Activated CD8-positive, alpha-beta memory T cell treated with anti-CD3 and anti-CD28 coated beads, Interleukin-2, amount 50 U/mL, for 48 hours (primary cell): ENCODE measurements at regions not wholly inside any gene's neighbourhood (a gene's known extent, or its start where the extent isn't known, plus 50 kb on each side); places are given as distances from the start of the nearest gene placed in this dataset.

ENCODE experiments used
- DNase-seq: peaks from one replicate; pipeline ENCODE4 v3.0.0-alpha.2; 2020

DNA sequence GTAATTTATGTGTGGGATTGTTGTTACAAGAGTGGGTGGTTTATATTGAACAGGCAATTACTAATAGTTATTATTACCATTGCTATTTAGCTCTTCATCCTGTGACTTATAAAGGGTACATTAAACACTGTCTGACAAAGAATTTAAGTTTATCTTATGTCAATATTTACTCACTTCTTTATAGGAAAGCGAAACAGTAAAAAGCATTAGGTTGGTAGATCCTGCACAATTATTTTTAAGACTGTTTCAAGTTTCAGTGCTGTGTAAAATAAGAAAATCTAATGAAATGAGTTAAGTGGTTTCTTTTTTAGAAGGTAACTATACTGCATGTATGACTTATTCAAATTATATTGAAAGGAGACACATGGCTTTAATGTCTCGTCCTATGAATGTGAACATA is 135.8 kb upstream of the MAP3K7 start:
- DNase-seq = no peak

DNA sequence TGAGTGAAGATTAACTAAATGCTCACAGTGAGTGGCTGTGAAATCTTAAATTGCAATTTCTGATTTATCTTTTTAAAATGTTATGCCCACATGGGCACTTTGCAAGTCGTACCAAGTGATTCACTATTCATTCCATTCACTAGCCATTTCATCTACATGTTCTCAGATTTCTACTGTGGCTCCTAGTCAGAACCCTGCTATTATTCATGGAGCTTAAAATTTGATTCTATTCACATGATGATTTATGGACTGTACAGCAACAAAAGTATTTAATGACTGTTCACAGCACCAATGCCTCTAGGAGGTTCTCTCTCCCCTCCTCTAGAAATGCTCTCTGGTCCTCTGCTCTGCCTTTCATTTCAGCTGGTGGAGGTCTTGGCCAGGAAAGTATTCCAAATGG is 133.5 kb upstream of the MAP3K7 start:
- DNase-seq = no peak

DNA sequence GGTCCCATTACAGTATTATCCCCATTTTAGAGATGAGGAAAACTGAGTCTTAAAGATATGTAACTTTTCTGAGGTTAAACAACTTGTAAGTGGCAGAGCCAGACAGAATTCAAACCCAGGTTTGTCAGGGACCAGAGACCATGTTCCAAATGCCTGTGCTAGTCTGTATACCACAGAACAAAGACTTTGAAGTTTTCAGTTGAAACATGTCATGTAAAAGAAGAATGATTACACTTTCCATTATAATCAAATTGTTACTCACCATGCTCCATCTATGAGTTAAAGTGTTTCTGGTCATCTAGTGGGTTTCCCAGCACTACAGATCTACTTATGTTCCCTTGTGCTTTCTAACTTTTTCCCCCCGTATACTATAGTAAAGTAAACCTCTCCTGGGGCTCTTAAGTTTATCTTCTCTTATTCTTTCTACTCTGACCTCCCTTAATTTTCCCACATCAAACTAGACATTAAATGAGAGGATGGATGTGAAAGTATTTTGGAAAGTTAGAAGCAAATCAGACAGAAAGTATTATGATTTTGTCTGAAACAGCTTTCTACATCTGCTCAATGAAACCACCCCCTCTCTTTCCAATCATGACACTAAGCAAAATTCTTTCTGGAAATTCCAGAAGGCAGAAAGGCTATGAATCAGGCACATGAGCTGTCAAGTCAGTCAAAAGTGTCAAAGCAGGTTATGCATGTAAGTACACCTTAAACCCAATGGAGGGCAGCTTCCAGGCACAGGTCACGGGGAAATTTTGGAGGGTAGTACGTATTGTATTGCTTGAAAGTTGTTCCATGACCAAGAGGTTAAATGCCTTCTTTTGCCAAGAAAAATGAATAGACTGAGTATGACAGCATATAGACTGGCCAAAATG is 132.7 kb upstream of the MAP3K7 start:
- no peak for DNase-seq

DNA sequence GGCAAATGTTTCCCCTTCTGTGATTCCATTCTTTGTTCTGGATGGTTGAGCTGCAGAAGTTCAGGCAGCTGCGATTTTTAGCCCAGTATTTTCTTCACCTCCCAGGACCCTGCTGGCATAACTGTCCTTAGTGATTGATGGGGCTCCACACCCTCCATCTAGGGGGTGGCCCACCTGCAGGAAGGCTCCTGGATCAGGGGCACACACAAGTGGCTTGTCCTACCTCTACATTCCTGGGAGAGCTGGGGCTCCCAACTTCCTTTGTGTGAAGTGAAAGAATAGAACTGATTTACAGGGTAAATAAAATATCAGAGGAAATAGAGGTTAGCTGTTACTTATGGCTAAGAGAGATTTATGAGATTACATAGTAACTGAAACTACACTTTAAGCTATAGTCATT is 129.5 kb upstream of the MAP3K7 start:
- DNase-seq = no peak

DNA sequence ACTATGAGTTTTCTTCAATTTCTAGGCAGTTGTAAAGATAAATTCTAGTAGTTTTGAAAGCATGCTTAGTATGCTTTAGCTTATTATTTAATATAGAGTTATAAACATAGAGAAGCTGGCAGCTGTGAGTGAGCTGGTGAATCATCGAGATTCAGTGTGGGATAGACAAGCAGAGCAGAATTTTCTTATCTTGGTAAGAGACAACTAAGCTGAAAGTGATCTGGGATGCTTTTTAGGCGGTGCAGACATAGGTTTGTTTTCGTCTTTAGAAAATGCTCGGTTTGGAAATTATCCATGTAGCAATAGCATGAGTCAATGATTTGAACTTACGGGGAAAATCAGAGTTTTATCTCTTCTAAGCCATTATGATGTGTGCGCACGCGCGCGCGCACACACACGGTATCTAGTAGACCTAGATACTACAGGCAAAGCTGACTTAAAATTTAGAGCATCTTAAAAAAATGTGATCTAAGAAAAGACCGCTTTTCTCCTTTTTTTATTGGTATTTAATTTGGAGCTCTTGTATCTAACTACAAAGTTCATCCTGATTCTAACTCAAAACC is 128.3 kb upstream of the MAP3K7 start:
- DNase-seq = no peak

DNA sequence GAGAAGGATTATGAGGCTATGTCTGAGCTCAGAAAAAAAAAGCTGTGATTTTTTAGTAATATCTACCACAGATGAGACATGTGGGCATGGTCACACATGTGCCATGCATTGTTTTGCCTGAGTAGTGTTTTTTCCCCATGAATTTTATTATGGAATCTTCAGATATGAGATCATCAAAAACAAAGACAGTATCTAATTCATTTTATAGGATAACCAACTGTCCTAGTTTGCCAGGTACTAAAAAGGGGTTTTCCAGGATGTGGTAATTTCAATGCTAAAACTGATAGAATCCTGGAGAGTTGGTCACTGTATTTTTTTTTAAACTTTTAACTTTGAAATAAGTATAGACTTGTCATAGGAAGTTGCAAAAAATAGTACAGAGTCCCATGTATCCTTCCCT is 127.4 kb upstream of the MAP3K7 start:
- DNase-seq = no peak

DNA sequence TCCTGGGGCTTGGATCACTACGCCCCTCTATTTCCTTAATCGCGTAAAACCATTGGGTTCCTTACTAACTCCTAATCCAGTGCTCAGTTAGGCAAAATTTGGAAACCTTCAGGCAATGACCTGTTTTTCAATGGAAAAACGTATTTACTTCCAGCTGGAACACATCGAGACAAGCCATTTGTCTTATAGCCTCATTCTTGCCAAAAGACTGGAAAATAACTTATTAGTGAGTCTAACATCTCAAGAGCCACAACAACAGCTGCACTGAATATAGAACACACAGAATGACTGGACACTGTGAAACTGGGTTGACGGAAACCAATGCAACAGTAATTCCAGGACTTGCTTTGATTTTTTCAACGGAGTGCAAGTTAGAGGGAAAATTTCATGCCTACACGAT is 125.2 kb upstream of the MAP3K7 start:
- DNase-seq = no peak

DNA sequence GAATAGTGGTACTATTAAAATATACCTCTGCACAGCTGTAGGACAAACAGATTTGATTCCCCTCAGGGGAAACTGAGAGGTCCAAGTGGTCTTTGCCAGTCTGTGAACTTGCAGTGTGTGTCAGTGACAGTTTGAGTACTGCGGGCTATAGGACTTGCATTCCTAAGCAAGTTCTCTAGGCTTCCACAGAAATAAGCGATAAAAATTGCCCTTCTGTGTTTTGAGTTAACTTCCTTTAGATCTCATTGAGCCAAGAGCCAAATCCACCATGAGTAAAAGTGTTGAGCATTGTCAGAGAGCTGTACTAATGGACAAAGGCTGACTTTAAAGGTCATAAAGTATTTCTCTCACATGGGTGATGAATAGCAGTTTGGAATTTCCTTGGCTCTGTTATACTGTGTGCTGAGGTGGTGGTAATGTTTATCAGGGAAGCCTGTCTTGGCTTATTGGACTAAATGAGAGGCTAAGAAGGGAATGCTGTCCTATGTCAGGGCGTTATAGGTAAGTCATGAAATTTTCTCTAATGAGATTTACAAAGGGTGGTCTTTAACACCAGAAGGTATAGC is 122.6 kb upstream of the MAP3K7 start:
- DNase-seq = no peak

DNA sequence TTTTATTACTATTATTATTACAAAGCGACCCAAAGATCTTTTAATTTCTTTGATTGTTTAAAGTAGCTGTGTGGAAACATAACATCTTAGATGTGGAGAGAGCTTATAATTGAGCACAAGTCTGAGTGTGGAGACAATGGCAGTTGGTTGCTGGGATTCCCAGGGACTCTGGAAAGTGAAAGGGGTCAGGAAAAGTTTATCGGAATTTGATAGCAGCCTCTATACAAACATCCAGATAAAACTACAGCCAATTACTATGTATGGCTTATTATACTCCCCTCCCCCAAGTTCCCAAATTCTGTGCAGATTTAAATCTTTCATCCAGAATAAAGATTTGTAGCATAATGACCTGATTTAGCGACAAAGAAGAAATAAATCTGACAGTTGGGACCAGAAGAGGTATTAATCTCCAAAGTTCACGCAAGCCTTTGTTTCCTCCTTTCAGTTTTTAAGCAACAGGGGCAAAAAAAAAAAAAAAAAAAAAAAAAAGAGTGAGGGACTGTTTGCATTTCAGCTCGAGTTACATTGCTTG is 121.4 kb upstream of the MAP3K7 start:
- no peak for DNase-seq

DNA sequence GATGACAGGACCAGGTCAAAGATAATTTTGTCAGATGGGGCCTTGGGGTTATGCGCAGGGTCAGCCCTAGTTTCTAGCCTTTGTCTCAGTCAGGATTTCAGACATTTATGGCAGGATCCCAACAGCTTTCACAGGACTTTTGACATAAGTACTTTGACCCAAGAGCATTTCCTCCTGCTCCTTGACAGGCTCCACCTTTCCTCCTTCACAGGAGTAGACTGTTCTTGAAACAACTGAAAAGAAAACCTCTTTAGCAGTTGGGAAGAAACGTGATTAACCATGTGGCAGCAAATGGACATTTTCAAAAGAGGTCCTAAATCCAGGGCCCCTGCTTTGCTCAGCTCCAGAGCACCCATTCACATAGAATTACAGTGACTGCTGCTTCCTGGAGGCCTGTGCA is 120.4 kb upstream of the MAP3K7 start:
- DNase-seq = no peak

DNA sequence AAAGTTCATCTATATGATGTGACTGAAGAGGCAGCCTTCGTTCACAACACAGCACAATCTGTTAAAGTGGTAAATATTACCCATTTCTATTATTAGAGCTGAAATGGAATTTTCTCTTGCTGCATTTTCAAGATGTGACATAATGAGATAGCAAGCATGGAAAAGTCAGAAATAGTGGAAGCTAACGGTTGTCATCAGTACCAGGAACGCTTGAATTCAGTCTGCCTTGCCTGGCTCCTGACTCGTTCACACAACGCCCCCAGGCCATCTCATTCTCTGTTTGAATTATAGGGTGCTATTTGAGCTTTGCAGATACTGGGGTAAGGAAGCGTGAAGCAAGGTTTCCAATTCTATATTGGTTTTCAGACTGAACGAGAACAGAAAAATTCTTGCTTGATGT is 116.5 kb upstream of the MAP3K7 start:
- DNase-seq = no peak

DNA sequence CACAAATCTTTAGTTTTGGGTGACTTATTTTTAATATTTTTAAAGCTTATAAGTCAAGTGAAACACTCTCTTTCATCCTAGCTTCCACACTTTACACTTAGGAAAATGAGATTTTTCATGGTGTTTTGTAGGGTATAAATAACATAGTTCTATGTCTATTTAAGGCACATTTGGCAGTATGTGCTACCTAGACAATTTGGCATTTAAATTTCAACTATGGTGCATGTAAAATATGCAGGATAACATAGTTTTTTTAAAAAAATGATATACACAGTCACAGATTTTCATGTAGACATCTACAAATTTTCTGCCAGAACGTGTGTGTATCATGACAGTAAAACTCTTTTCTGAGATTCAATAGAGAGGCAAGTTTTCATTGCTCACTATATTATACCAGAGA is 115.1 kb upstream of the MAP3K7 start:
- DNase-seq = no peak

DNA sequence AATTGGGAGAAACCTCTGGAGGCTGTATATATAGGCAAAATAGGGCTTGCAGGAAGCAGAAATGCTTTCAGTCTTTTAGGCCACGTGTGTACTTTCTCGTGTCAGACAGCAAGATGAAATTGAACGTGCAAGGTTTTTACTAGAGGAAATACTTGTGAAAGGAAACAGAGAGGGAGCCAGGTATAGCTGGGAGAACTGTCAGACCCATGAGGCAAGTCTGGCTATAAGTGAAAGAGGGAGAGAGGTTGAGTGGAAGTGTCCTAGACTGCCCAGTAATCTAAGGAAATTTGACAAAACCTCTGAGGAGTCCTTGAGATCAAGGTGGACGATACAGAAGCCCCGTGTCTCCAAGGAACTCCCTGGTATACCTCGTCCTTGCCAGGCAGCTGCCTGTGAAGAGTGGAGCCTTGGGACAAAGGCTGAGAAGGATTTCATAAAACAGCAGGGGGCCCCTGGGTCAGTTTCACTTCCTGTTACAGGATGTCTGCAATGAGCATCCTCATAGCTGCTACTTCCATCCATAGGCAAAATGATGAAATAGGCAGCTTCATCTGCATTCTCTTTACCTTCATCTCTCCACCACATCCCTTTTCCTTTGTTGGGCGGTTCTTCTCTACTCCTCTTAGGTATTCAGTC is 114.4 kb upstream of the MAP3K7 start:
- DNase-seq = no peak

DNA sequence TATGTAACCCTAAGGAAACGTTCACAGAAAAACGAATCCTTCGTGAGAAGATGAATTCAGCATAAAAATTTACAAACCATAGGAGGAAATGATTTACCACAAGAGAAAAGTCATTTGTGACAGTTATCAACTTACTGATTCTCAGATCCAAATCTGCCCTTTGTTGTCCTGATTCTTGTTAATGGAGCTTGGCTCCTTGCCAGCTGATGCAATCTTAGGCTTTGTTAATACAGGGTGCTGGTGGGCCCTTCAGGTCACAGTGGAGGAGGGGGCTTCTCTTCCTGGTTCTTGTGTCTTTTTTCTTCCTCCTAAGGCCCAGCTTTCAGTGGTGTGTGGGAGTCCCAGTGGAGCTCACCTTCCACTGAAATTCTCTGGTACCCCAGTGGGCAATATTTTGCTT is 108.4 kb upstream of the MAP3K7 start:
- no peak for DNase-seq

DNA sequence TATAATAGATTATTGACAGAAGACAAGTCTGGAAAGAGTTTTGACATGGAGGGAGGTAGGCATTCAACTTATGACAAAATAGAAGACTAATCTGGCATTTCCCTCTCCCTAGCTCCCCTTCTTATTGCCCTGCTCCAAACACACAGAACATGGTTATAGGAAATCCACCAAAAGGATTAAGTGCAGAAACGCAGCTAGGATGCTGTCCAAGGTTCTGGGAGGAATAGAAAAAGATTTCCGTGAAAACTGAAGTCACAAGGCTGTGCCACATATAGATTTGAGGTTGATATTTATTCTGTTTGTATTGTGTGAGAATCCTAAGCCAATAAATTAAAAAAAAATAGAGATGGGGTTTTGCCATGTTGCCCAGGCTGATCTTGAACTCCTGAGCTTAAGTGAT is 107.9 kb upstream of the MAP3K7 start:
- no peak for DNase-seq

DNA sequence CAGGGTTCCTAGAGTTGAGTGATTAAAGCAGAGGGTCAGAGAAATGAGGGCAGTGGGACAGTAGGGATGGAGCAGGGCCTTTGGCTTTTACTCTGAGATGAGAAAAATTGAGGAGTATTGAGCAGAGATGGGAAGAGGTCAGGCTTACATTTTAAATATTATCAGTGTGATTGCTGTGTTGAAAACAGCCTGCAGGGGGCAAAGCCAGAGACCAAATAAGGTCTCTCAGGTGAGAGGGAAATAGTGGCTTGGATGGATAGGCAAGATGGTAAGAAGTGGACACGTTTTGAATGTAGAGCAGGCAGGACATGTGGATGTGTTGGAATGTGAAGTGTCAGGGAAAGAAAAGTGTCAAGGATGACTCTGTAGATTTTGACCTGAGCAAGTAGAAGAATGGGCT is 105.0 kb upstream of the MAP3K7 start:
- no peak for DNase-seq

DNA sequence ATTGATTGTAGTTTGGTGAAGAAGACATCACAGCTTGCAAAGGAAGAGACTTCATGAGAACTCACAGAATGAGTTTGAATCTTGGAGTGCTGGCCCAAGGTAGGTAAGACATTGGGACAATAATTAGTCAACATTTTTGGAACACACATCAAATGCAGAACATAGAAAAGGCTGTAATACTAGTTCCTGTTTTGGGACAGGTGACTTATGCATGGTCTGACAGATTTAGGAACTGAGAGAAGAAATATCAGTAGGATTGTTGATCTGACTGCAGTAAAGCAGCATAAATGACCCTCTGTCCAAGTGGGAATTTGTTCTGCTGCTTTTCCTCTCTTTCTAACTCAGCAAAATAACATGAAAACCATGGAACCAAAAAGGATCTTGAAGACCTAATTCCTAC is 102.3 kb upstream of the MAP3K7 start:
- no peak for DNase-seq

DNA sequence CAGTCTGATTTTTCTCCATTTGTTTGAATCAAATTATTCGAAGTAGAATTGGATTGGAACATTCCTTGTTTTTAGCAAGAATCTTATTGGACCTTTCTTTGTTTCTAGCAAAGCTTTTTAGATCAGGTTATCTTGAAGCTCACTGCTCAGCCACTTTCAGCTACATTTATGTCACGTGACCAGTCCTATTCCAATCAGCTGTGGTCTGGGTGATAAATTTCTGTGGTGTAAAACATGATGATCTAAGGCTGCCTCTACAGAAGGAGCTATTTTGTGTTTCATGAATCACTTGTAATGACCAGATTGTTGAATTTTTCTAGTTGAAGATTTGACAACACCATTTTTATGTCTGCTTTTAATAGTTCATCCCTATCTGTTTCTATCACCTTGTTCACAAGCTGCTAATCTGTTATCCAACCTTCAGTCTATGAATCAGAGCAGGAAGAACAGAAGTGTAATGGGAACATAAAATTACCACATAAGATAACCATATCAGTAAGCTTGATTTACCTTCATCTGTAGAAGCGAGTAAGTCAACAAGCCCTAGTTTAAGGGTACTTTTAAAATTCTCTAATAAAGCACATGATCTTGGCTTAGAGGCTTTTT is 101.0 kb upstream of the MAP3K7 start:
- no peak for DNase-seq

DNA sequence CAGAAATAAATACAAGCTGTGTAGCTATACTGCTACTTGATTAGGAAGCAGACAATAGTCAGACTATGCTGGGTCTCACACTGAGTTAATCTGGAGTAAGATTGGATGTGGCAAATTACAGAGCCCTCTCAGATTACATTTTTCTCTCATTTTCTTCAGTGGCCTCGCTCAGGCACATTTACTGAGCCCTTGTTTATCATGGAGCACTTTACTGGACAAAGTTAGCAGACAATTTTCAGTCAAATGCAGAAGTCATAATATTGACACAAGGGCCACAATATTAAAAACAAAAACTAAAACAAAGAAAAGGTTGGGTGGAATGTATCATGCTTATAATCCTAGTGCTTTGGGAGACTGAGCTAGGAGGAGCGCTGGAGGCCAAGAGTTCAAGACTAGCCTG is 95.0 kb upstream of the MAP3K7 start:
- DNase-seq = no peak

DNA sequence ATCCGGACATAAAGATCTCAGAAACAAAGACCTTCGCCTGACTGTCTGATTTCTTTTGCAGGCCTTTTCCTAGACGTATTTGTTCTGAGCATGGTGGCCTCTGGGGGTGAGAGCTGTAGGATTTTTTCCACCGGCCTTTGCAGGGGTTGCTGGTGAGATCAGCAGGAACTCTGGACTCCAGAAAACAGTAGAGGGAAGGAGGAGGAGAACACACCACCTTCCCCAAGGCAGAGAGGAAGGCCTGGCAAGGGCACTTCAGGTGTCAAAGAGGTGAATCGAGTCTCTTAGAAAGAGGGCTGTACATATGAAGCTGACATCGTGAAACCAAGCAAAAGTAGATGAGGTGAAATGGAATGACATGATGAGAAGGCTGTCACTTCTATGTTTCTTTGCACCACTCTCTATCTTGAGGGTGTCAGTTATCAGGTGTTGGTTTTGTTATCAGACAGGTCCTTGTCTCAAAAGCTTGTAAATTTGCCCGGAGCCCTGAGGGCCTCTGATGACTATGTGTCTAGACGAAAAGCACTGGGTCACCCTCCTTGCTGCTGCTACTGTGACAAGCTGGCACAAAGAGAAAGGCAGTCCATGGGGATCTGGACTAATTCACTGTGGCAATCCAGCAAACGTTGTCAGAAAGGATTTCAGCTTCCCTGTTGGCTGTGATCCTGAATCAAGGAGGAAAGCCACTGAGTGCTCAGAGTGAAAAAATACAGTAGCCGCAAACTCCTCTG is 91.3 kb upstream of the MAP3K7 start:
- no peak for DNase-seq

DNA sequence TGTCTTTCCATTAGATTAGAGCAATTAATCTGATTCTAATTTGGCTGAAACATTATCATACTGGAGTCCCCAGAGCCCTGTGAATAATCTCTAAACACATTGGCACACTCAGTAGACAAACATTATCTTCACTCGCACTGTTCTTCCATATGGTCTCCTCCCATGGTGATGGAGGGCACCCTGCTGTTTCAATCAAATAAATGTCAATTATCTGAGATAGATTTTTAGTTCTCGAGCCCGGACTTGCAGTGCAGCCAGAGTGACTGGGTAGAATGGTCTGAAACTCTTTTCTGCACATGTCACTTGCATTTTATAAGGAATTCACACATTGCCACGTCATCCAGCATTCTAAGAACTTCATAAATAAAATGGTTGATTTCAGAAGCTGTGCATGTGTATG is 90.6 kb upstream of the MAP3K7 start:
- DNase-seq = no peak

DNA sequence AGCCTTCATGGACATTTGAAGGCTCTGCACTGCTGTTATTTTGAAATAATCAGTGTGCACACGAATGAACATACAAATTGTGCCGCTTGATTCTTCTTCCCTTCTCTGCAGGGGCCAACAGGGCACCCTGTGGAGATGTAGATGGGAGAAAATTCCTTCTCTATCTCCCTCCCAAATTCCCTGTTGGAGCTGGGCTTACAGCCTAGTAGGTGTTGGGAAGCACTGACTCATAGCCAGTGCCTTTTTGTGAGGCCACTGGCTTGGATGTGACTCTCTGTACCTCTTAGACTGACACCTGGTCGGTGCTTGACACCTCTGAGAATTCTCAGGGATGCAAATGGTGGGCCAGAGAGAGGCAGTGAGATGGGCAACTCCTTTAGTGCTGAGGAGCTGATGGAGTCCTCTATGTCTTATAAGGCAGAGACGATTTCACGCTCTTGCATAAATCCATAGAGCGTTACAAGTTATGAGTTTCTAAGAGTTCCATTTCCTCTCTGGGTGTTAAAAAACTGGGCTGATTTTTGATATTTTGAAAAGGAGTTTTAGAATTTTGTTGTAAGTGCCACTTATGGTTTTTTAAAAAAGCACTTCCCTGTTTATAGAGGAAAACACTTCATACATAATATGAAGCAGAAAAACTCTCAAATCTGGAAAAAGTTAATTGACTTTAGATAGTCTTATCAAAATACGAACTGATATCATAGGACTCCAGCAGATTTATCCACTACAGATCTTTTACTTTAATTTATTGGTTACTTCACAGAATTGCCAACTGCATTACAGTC is 89.8 kb upstream of the MAP3K7 start:
- no peak for DNase-seq
